ENCODE measurements at regions not wholly inside any gene's neighbourhood (a gene's known extent, or its start where the extent isn't known, plus 50 kb on each side); places are given as distances from the start of the nearest gene placed in this dataset.

GRCh38 chrX:42260854-42261253 is 337.5 kb upstream of the CASK start:
- TF ChIP-seq, protein P1, sequence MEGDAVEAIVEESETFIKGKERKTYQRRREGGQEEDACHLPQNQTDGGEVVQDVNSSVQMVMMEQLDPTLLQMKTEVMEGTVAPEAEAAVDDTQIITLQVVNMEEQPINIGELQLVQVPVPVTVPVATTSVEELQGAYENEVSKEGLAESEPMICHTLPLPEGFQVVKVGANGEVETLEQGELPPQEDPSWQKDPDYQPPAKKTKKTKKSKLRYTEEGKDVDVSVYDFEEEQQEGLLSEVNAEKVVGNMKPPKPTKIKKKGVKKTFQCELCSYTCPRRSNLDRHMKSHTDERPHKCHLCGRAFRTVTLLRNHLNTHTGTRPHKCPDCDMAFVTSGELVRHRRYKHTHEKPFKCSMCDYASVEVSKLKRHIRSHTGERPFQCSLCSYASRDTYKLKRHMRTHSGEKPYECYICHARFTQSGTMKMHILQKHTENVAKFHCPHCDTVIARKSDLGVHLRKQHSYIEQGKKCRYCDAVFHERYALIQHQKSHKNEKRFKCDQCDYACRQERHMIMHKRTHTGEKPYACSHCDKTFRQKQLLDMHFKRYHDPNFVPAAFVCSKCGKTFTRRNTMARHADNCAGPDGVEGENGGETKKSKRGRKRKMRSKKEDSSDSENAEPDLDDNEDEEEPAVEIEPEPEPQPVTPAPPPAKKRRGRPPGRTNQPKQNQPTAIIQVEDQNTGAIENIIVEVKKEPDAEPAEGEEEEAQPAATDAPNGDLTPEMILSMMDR (IDR thresholded peaks at IDR 0.05; ENCODE audit: low read depth, low read length, missing control alignments) = no peak
- H3K4me3 ChIP-seq (replicated peaks; ENCODE audit: low read depth, low read length) = no peak overlapping the region
- DNase-seq (ENCODE audit: extremely low read depth, low read depth) = no peak

DNA sequence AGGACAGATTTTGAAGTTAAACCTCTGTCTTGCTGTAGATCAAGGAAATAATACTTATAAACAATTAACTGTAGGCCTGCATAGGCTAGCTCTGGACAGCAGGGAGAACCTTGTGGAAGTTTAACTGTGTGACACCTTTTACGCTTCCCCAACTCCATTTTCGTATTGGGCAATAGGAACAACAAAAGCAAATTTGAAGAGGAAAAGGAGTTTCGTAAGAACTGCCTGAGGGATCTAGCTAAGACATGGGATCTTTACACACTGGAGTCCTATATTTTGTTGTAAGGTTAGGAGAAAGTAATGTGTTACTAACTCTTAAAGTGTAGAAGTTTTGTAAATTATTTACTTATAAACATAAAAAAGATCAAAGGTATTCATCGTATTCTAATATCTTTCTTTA is 324.9 kb upstream of the CASK start:
- no peak for DNase-seq (ENCODE audit: extremely low read depth, low read depth)
- H3K4me3 ChIP-seq (replicated peaks; ENCODE audit: low read depth, low read length) = no peak overlapping the region
- TF ChIP-seq, protein P1 (IDR thresholded peaks at IDR 0.05; ENCODE audit: low read depth, low read length, missing control alignments) = no peak

- TF ChIP-seq, protein P1 (IDR thresholded peaks at IDR 0.05; ENCODE audit: low read depth, low read length, missing control alignments) = no peak
- DNase-seq (ENCODE audit: extremely low read depth, low read depth) = no peak
- H3K4me3 ChIP-seq (replicated peaks; ENCODE audit: low read depth, low read length) = no peak overlapping the region
Observed at GRCh38 chrX:42247241-42247640, 323.9 kb upstream of the CASK start.

DNA sequence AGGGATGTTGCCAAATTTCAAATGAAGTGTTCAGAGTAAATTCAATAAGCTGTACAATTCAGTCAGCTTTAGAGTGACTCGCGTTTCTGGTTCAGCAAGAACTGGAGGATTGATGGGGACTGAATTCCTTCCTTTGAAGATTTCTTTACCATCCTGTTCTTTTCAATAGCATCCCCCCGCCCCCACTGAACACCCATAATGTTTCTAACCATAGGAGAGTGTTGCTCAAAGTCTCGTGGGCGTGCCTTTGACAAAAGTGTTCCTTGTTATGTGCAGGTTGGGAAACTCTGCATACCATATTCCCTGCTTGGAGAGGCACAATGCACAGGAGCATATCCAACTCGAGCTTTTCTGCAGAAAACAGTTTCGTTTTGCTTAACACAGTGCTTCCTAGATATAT is 323.5 kb upstream of the CASK start:
- TF ChIP-seq, protein P1 (IDR thresholded peaks at IDR 0.05; ENCODE audit: low read depth, low read length, missing control alignments) = no peak
- H3K4me3 ChIP-seq (replicated peaks; ENCODE audit: low read depth, low read length) = no peak overlapping the region
- no peak for DNase-seq (ENCODE audit: extremely low read depth, low read depth)

DNA sequence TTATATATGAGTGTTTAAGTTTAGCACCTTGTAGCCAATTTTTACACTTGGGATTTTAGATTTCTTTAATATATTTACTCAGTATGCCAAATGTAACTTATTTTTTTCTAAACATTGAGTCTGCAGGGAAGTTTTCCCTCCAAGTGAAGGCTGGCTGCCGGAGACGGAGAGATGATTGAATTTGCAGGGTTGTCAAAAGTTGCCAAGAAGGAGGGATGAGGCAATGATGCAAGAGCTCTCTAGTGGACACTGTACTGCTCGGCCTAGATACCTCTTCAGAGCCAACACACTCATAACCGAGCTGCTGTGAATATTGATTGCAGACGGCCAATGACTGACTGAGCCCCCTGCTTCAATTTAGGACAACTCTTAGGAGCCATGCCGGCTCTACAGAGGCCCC is 318.6 kb upstream of the CASK start:
- DNase-seq (ENCODE audit: extremely low read depth, low read depth) = no peak
- TF ChIP-seq, protein P1 (IDR thresholded peaks at IDR 0.05; ENCODE audit: low read depth, low read length, missing control alignments) = no peak
- H3K4me3 ChIP-seq (replicated peaks; ENCODE audit: low read depth, low read length) = no peak overlapping the region

- TF ChIP-seq, protein P1 (IDR thresholded peaks at IDR 0.05; ENCODE audit: low read depth, low read length, missing control alignments) = no peak
- H3K4me3 ChIP-seq (replicated peaks; ENCODE audit: low read depth, low read length) = no peak overlapping the region
- no peak for DNase-seq (ENCODE audit: extremely low read depth, low read depth)
Observed at GRCh38 chrX:42241421-42241820, 318.1 kb upstream of the CASK start.

DNA sequence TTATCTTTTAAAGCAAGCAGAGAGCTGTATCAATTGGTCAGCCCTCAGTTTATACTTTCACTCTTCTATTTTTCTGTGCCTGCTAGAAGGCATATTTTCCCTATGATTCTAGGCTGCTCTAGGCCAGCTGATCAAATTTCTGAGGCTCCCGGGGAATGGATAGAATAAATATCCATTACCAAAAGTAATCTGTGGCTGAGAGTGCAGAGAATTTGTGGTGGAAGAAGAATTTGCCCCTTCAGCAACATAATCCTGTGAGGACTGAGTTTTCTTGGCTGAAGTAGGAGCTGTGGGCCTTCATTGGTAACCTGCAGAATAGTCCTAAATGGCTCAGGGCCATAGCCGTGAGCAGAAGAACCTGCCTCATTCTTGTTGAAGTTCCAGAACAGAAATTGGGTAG is 314.6 kb upstream of the CASK start:
- no peak for DNase-seq (ENCODE audit: extremely low read depth, low read depth)
- TF ChIP-seq, protein P1 (IDR thresholded peaks at IDR 0.05; ENCODE audit: low read depth, low read length, missing control alignments) = no peak
- H3K4me3 ChIP-seq (replicated peaks; ENCODE audit: low read depth, low read length) = no peak overlapping the region
